GM19455 (cell line): ENCODE measurements at regions not wholly inside any gene's neighbourhood (a gene's known extent, or its start where the extent isn't known, plus 50 kb on each side); places are given as distances from the start of the nearest gene placed in this dataset.
"Not testable (repeated sequence)": the region's sequence is repeated elsewhere in the genome, so short reads cannot be mapped to it uniquely, and the experiment has no call there.

Experiments used
- ATAC-seq: cut with Tn5 transposase; IDR thresholded peaks from one replicate; pipeline ENCODE4 v1.9.1; 2021; ENCODE audit not compliant: unreplicated experiment

DNA sequence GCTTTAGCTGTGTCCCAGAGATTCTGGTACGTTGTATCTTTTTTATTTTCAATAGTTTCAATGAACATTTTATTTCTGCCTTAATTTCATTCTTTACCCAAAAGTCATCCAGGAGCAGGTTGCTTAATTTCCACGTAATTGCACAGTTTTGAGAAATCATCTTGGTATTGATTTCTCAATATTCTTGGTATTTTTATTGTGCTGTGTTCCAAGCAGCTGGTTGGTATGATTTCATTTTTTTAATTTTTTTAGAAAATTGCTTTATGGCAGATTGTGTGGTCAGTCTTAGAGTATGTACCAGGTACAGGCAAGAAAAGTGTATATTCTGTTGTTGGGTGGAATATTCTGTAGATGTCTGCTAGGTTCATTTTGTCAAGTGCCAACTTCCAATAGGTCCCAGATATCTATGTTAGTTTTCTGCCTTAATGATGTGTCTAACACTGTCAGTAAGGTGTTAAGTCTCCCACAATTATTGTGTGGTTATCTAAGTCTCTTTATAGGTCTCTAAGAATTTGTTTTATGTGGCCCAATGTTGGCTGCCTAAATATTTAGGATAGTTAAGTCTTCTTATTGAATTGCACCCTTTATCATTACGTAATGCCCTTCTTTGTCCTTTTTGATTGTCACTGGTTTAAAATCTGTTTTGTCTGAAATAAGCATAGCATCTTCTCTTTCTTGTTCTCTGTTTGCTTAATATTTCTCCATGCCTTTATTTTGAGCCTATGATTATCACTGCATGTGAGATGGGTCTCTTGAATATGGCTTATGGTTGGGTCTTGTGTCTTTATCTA lies 366.9 kb upstream of the IRAK1BP1 start:
- no peak for ATAC-seq

DNA sequence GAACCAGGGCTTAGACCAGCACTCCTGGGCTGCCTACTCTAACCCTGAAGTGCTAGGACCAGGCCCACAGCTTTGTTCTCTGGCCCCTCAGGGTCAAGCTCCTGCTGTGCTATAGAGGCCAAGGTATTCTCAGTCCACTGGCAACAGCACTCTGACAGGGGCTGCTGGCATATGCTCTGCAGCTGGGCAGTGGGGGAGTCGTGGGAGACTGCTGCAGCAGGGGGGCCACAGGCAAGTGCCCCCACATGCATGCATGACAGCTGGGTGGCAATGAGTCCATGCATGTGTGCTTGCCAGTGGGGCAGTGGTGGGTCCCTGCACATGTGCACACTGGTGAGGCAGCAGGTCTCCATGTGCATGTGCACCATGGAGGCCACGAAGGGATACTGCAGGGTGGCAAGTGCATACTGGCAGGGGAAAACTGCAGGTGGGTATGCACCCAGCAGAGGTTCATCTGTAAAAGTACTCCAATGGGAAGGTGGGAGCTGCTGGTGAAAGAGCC lies 364.9 kb upstream of the IRAK1BP1 start:
- no peak for ATAC-seq

GRCh38 chr6:78505178-78505577 lies 362.2 kb upstream of the IRAK1BP1 start:
- no peak for ATAC-seq

DNA sequence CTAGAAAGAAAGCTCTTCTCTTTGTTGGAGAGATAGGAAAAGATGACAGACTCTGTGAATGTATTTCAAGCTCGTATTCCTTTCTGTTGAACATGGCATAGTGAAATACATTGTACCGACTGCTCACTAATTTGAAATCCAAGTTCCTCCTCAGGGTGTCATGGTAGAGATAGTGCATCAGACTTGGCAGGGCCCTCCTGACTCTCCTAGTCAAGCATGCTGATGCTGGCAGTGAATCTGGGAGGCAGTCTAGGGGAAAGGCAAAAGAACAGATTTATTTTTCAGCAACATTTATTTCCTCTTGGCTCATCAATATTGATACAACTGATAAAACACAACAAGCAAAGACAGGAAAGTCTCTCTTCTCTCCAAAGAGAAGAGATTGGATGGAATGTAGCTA lies 356.3 kb upstream of the IRAK1BP1 start:
- ATAC-seq: no peak

DNA sequence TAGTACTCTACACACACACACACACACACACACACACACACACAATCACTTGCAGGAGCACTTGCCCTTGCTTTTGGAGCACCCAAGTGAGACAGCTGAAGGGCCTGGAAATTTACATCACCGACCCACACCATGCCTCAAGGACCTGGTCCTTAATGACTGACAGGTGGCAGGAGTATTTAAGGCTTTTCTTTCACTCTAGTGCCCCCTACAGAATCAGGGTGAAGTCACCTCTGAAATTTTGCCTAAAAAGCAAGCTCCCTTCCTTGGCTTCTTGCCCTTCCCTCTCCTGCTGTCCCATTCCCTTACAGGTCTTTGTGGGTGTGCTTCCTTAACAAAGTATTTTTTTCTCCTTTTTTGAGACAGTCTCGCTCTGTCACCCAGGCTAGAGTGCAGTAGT lies 353.5 kb upstream of the IRAK1BP1 start:
- ATAC-seq: no peak

DNA sequence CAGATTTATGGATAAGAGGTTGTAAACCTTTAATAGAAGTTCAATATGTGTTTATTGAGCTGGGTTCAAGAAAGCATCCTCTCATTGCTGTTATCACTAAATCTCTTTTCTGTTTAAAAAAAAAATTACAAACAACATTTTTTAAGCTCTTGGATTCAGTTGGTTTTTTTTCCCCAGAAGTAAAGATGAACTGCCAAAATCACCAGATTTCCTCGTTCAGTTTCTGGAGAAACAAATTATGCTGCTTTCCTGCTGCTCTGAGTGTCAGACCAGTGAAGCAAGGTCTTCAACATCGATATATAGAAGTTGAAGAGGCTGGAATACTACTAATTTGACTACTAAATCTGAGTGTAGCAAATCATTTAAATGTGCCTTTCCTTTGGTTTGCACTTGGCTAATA lies 352.1 kb upstream of the IRAK1BP1 start:
- ATAC-seq: no peak

GRCh38 chr6:78517399-78517798 lies 350.0 kb upstream of the IRAK1BP1 start:
- ATAC-seq: no peak

DNA sequence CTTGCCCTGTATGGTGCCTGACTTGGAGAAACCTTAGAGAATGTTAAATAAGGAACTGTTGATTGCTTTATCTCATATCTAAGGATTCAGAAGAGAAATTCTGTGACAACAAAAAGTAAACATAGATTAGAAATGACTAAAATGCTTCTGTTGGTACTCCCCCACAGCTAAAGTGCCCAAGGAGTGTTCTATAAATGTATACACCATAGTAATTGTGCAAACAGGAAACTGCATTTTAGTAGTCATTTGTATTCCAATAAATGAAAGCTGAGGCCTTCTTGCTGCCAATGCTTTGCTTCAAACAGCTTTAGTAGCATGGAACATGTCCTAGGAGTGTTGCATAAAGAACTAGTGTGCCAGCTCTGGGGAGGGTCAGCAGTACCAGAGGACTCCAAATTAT lies 343.7 kb upstream of the IRAK1BP1 start:
- no peak for ATAC-seq

DNA sequence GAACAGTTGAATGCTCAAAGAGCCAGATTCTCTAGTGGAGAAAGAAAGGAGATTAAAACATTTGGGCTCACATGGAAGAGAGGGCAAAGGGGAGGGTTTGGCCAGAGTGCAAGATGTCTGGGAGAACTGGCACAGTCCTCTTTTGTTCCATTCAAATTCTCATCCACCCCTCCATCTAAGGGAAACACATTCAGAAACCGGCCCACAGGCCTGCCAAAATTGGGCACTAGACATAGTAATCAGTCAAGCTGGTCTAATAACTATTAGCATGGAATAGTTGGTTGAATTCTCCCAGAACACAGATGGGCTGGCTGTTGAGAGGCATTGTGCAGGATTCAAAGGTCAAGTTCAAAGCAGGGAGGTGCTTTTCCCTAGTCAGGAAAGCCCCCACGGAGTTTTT lies 341.4 kb upstream of the IRAK1BP1 start:
- ATAC-seq: no peak

DNA sequence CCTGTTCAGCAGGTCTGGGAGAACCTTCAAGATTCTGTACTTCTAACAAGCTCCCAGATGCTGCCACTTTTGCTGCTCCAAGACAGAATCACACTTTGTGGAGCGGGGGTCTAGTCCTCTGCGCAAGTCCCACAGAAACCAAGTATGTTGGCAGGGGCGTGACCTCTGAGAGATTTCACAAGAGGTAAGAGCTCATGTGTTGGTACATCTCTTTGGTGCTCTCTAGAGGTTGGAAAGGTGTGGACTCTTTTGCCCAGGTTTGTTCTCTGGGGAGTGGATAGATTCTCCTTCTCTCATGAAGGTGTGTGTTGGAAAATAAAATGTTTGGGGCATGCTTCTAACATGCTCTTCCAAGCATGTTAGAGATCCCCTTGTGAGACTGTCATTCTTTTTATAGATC lies 340.9 kb upstream of the IRAK1BP1 start:
- ATAC-seq: no peak

- ATAC-seq: no peak
Observed at GRCh38 chr6:78528926-78529325, 338.4 kb upstream of the IRAK1BP1 start.

GRCh38 chr6:78530208-78530607 lies 337.1 kb upstream of the IRAK1BP1 start:
- ATAC-seq: no peak

DNA sequence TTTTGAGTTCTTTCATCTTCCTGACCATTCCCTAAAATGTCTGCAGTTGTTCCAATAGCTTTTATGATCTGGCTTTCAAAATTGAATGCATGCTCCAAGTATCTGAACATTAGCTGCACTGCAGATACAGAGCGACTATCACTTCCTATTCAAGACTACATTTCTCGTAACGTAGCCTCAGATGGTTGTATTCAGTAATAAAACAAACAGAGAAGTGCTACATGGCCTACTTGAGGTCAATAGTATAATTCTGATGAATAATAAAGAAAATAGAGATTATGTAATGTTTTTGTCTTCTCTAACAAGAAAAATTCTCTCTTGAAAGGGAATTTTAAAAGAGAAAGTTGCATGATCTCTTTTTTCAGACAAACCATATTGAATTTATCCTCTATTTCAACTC lies 333.9 kb upstream of the IRAK1BP1 start:
- no peak for ATAC-seq

GRCh38 chr6:78533876-78534275 lies 333.5 kb upstream of the IRAK1BP1 start:
- ATAC-seq: no peak

DNA sequence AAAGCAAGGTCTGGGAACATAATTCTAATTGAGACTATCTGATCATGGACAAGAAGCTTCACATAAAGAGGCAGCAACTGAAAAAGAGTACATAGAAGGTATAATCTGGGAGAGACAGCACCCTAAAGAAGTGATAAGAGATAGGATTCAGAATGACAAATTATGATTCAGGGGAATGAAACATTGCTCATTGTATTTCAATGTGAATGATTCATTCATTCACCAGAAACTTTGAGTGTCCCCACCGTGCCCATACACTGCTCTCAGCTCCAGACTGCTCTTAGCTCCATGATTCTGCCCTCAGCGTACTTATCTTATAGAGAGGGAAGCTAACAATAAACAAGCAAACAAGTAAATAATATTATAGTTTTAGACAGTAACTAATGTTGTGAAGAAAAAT lies 329.3 kb upstream of the IRAK1BP1 start:
- no peak for ATAC-seq

DNA sequence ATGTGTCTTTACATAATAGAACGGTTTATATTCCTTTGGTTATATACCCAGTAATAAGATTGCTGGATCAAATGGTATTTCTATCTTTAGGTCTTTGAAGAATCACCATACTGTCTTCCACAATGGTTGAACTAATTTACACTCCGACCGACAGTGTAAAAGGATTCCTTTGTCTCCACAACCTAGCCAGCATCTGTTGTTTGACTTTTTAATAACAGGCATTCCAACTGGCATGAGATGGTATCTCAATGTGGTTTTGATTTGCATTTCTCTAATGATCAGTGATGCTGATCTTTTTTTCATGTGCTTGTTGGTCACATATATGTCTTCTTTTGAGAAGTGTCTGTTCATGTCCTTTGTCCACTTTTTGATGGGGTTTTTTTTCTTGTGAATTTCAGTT lies 319.7 kb upstream of the IRAK1BP1 start:
- ATAC-seq: not testable (repeated sequence)

GRCh38 chr6:78551361-78551760 lies 316.0 kb upstream of the IRAK1BP1 start:
- no peak for ATAC-seq

- no peak for ATAC-seq
Observed at GRCh38 chr6:78552435-78552834, 314.9 kb upstream of the IRAK1BP1 start.

DNA sequence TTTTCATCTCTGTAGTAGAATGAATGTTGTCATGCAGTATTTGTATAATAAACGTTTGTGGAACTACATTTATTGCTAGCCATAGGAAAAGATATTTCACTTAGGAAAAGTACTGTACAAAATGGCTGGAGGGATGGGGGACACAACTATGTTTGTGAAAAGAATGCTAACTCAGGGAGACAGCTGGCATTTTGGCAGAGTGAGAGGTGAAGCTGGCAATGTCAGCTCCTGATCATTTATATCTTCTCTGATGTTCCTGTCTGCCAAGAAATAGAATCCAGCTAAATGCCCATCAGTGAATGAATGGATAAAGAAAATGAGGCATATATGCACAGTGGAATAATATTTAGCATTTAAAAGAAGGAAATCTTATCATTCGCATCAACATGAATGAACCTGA lies 313.0 kb upstream of the IRAK1BP1 start:
- ATAC-seq: no peak

- ATAC-seq: no peak
Observed at GRCh38 chr6:78559056-78559455, 308.3 kb upstream of the IRAK1BP1 start.

DNA sequence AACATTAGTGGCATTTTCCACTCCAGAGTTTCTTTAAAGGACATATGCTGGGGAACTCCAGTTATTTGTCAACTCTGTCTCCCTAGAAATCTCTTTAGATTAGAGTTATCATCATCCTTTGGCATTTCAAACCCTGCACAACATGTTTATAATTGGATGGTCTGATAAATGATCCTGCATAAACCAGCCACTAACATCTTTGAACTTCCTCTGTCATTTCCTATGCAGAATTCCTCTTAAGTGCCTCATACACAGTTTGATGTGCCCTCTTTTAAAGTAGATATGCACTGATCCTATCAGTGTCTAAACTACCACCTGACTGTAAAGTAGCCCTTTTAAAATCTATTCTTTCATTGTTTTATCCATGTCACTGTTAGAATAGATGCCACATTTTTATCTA lies 306.3 kb upstream of the IRAK1BP1 start:
- ATAC-seq: no peak

- no peak for ATAC-seq
Observed at GRCh38 chr6:78565997-78566396, 301.4 kb upstream of the IRAK1BP1 start.

DNA sequence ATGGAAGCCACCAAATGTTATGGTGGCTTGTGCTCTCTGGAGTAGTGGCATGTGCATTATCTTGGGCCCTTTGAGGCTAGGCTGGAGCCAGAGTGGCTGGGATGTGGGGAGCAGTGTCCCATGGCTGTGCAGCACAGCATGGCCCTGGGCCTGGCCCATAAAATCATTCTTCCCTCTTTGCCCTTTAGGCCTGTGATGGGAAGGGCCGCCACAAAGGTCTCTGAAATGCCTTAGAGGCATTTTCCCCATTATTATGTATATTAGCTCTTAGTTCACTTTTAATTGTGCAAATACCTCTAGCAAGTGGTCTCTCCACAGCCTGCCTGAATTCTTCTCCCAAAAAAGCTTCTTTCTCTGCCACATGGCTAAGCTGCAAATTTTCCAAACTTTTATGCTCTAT lies 297.3 kb upstream of the IRAK1BP1 start:
- ATAC-seq: no peak
